ENCODE measurements at regions not wholly inside any gene's neighbourhood (a gene's known extent, or its start where the extent isn't known, plus 50 kb on each side); places are given as distances from the start of the nearest gene placed in this dataset.

DNA sequence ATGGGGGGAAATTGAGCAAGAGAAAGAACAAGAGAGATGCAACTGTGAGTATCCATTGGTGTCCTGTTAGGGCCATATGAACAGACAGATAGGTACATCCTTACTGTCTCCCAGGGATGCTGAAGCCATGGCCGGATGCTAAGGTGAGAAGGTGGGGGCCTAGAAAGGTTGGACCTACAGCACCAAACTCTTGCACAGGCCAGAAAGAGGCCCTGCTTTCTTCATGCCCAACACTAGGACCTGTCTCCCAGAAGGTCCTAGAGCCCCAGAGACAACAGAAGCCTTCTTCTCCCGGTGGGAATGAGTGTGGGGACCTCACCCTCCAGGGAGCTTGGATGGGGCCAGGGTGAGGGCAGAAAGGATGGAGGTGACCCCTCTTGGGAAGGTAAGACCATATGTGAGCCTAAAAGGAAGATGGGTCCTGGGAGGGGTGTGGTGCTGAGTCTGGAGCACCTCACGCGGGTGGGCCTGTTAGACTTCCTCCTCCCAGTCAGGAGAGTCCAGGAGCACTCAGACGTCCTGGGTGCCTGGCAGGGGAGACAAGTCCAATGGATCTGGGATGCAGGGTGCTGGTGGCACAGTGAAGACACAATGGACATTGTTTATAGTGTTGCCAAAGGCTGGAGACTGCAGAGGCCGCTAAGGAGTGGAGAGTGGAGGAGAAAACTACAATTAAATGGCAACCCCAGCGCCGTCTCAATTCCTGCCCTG lies 265.3 kb downstream of the CYP26B1 start:
- Histone ChIP-seq H3K9ac (ENCODE audit: insufficient read depth, low read depth, low read length) (no peak overlapping the region), H3K4me1 (ENCODE audit: insufficient read depth, low read length) (peaks cover 40% of the 10 kb centered on the region), H2AFZ (ENCODE audit: low read length) (no peak overlapping the region), H3K27me3 (ENCODE audit: control insufficient read depth in 1 of 2, insufficient read depth in 2 of 2, low read length in 2 of 2) (peaks cover 1 to 34% of the 10 kb centered on the region in 2 experiments; a peak in 3 of 5 replicates), H3K36me3 (replicated peaks in 1 of 2; ENCODE audit: control insufficient read depth in 1 of 2, insufficient read depth in 2 of 2, low read length in 2 of 2) (no peaks in the 10 kb centered on the region), H3K79me2 (ENCODE audit: insufficient read depth, low read length) (no peaks in the 10 kb centered on the region), H3K9me3 (ENCODE audit: low read length) (no peaks in the 10 kb centered on the region), H3K27ac (ENCODE audit: extremely low read length, insufficient read depth, low read length) (no peak overlapping the region), H3K4me3 (replicated peaks in 1 of 3; ENCODE audit: insufficient read depth in 1 of 3, low read depth in 2 of 3, low read length in 3 of 3) (no peak overlapping the region), H4K20me1 (ENCODE audit: insufficient read depth, low read length) (no peaks in the 10 kb centered on the region), H3K4me2 (ENCODE audit: low read depth, low read length) (peak overlapping the region; percentile 60)
- in situ Hi-C loops (cut with HindIII; ENCODE audit: extremely low pct_ligation_motif_present, low pct_unique_long_range_greater_than_20kb) (no loop called here), intact Hi-C loops (cut with micrococcal nuclease; ENCODE audit: unreplicated experiment) (no loop called here)
- FAIRE-seq, result no peak
- DNase-seq (ENCODE audit: low spot score), result no peak
- TF ChIP-seq, protein P1, sequence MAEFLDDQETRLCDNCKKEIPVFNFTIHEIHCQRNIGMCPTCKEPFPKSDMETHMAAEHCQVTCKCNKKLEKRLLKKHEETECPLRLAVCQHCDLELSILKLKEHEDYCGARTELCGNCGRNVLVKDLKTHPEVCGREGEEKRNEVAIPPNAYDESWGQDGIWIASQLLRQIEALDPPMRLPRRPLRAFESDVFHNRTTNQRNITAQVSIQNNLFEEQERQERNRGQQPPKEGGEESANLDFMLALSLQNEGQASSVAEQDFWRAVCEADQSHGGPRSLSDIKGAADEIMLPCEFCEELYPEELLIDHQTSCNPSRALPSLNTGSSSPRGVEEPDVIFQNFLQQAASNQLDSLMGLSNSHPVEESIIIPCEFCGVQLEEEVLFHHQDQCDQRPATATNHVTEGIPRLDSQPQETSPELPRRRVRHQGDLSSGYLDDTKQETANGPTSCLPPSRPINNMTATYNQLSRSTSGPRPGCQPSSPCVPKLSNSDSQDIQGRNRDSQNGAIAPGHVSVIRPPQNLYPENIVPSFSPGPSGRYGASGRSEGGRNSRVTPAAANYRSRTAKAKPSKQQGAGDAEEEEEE (CRISPR knock-in tag; IDR thresholded peaks at IDR 0.05; ENCODE audit: borderline replicate concordance), result no peak
- TF ChIP-seq, protein P2, sequence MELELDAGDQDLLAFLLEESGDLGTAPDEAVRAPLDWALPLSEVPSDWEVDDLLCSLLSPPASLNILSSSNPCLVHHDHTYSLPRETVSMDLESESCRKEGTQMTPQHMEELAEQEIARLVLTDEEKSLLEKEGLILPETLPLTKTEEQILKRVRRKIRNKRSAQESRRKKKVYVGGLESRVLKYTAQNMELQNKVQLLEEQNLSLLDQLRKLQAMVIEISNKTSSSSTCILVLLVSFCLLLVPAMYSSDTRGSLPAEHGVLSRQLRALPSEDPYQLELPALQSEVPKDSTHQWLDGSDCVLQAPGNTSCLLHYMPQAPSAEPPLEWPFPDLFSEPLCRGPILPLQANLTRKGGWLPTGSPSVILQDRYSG (CRISPR knock-in tag; IDR thresholded peaks at IDR 0.05), result no peak
- no peak for TF ChIP-seq YY1 (IDR thresholded peaks at IDR 0.05; ENCODE audit: insufficient read depth, insufficient replicate concordance, low read depth, low read length)
- no peak for TF ChIP-seq ZNF879 (CRISPR knock-in tag; IDR thresholded peaks at IDR 0.05)
- TF ChIP-seq, protein P3, sequence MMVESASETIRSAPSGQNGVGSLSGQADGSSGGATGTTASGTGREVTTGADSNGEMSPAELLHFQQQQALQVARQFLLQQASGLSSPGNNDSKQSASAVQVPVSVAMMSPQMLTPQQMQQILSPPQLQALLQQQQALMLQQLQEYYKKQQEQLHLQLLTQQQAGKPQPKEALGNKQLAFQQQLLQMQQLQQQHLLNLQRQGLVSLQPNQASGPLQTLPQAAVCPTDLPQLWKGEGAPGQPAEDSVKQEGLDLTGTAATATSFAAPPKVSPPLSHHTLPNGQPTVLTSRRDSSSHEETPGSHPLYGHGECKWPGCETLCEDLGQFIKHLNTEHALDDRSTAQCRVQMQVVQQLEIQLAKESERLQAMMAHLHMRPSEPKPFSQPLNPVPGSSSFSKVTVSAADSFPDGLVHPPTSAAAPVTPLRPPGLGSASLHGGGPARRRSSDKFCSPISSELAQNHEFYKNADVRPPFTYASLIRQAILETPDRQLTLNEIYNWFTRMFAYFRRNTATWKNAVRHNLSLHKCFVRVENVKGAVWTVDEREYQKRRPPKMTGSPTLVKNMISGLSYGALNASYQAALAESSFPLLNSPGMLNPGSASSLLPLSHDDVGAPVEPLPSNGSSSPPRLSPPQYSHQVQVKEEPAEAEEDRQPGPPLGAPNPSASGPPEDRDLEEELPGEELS (CRISPR knock-in tag; IDR thresholded peaks at IDR 0.05), result no peak
- TF ChIP-seq DNMT3B (CRISPR knock-in tag; conservative IDR thresholded peaks at IDR 0.05), result 0 out of 2 replicates have a peak, but pooled peaks have one; percentile 9
- peak; percentile 29; the same call in 1 of the 2 replicates for TF ChIP-seq TGIF2 (CRISPR knock-in tag; IDR thresholded peaks at IDR 0.05)
- 0 out of 2 replicates have a peak, but pooled peaks have one; percentile 10 for TF ChIP-seq ZNF761 (CRISPR knock-in tag; conservative IDR thresholded peaks at IDR 0.05)
- 0 out of 2 replicates have a peak, but pooled peaks have one; percentile 41 for TF ChIP-seq HOXA7 (CRISPR knock-in tag; IDR thresholded peaks at IDR 0.05)
- TF ChIP-seq, protein P4, sequence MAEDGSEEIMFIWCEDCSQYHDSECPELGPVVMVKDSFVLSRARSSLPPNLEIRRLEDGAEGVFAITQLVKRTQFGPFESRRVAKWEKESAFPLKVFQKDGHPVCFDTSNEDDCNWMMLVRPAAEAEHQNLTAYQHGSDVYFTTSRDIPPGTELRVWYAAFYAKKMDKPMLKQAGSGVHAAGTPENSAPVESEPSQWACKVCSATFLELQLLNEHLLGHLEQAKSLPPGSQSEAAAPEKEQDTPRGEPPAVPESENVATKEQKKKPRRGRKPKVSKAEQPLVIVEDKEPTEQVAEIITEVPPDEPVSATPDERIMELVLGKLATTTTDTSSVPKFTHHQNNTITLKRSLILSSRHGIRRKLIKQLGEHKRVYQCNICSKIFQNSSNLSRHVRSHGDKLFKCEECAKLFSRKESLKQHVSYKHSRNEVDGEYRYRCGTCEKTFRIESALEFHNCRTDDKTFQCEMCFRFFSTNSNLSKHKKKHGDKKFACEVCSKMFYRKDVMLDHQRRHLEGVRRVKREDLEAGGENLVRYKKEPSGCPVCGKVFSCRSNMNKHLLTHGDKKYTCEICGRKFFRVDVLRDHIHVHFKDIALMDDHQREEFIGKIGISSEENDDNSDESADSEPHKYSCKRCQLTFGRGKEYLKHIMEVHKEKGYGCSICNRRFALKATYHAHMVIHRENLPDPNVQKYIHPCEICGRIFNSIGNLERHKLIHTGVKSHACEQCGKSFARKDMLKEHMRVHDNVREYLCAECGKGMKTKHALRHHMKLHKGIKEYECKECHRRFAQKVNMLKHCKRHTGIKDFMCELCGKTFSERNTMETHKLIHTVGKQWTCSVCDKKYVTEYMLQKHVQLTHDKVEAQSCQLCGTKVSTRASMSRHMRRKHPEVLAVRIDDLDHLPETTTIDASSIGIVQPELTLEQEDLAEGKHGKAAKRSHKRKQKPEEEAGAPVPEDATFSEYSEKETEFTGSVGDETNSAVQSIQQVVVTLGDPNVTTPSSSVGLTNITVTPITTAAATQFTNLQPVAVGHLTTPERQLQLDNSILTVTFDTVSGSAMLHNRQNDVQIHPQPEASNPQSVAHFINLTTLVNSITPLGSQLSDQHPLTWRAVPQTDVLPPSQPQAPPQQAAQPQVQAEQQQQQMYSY (CRISPR knock-in tag; IDR thresholded peaks at IDR 0.05), result 0 out of 2 replicates have a peak, but pooled peaks have one; percentile 5
- no TSS peak for BruUV-seq (replicated peaks)
- ChIA-PET POLR2A (no interaction called here), CTCF (ENCODE audit: low intra/inter-chr PET ratio, low total read pairs) (no interaction called here)
- ATAC-seq, result no peak; the same call in 2 of the 3 replicates
- 36% methylated on average over 8 of the region's 8 CpGs for WGBS (ENCODE audit: low lambda C conversion rate)

Measured in HepG2 (cell line).